HEK293 (cell line): ENCODE measurements at regions not wholly inside any gene's neighbourhood (a gene's known extent, or its start where the extent isn't known, plus 50 kb on each side); places are given as distances from the start of the nearest gene placed in this dataset.

Source experiments
- BCL11A ChIP-seq: fragments of 450-650 bp; formaldehyde crosslinking; IDR thresholded peaks from 2 replicates; pipeline ENCODE4 v1.5.1; 2016; ENCODE audit warnings: low read depth, missing biosample characterization, missing genetic modification characterization
- CTCF ChIP-seq: fragments of 450-650 bp; formaldehyde crosslinking; IDR thresholded peaks from 2 replicates; pipeline ENCODE4 v1.5.1; 2016; ENCODE audit warnings: missing biosample characterization, missing genetic modification characterization
- ZNF239 ChIP-seq: fragments of 450-650 bp; formaldehyde crosslinking; IDR thresholded peaks from 2 replicates; pipeline ENCODE4 v1.5.1; 2016; ENCODE audit warnings: missing biosample characterization, missing genetic modification characterization
- ZNF510 ChIP-seq: fragments of 450-650 bp; formaldehyde crosslinking; IDR thresholded peaks from 2 replicates; pipeline ENCODE4 v1.5.1; 2018; ENCODE audit warnings: mild to moderate bottlenecking, missing genetic modification characterization, missing biosample characterization; ENCODE audit not compliant: insufficient replicate concordance

DNA sequence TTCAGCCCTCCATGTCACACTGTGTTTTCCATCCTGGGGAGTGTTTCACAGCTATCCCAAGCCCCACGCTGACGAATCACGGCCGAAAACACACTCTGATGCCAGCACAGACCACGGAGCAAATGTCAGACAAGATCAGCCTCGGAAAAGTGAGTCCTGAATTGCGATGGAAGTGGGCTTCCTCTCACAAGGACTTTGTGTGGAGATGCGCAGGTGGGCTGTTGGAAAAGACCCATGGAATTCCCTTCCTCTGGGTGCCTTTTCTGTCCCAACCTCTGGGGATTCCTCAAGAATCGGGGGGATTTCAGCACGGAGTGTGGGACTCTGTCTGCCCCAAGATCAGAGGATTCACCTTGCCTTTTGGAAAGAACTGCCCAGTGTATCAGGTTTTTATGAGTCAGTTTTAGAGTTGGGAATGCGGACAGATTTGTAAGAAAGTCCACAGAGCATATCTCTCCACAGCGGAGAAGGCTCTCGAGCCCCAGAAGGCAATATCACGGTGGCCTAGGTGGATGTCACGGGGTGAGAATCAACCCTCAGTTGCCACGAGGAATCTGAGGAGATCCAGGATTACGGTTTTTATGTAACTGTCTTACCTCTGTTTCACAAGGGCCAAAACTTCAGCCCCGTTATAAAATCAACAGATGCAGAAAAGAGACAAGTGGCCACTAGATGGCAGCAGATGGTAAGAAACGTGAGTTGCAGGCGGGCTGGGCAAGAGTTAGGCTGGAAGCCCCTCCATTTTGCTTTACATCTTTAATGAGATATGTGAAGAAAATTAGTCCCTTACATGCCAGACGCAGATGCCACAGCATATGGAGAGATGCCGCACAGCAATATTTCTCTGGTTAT lies 201.9 kb downstream of the DAD1 start:
- TF ChIP-seq ZNF239 (tag by site-specific recombination) (no peak), ZNF510 (tag by site-specific recombination) (no peak), CTCF (tag by site-specific recombination) (peak; percentile 69), BCL11A (no peak)
